HG02840 (cell line): ENCODE measurements at regions not wholly inside any gene's neighbourhood (a gene's known extent, or its start where the extent isn't known, plus 50 kb on each side); places are given as distances from the start of the nearest gene placed in this dataset.
"Not testable (repeated sequence)": the region's sequence is repeated elsewhere in the genome, so short reads cannot be mapped to it uniquely, and the experiment has no call there.

Experiments
- ATAC-seq: cut with Tn5 transposase; IDR thresholded peaks from one replicate; pipeline ENCODE4 v1.9.1; 2021; ENCODE audit warnings: mild to moderate bottlenecking, moderate library complexity, moderate number of reproducible peaks; ENCODE audit not compliant: unreplicated experiment, low FRiP score

- no peak for ATAC-seq
Measured at GRCh38 chr22:48825802-48826520, 1001.7 kb downstream of the BRD1 start.

- no peak for ATAC-seq
Measured at GRCh38 chr22:48824712-48825651, 1002.7 kb downstream of the BRD1 start.

GRCh38 chr22:48823941-48824340 lies 1003.7 kb downstream of the BRD1 start:
- no peak for ATAC-seq

GRCh38 chr22:48822278-48823233 lies 1005.1 kb downstream of the BRD1 start:
- ATAC-seq = no peak

GRCh38 chr22:48821727-48822126 lies 1005.9 kb downstream of the BRD1 start:
- no peak for ATAC-seq

- ATAC-seq = no peak
Measured at GRCh38 chr22:48821346-48821690, 1006.4 kb downstream of the BRD1 start.

- ATAC-seq = no peak
Measured at GRCh38 chr22:48820481-48821345, 1007.0 kb downstream of the BRD1 start.

- no peak for ATAC-seq
Measured at GRCh38 chr22:48819961-48820360, 1007.7 kb downstream of the BRD1 start.

- no peak for ATAC-seq
Measured at GRCh38 chr22:48819232-48819631, 1008.4 kb downstream of the BRD1 start.

GRCh38 chr22:48817491-48817890 lies 1010.2 kb downstream of the BRD1 start:
- ATAC-seq = not testable (repeated sequence)

GRCh38 chr22:48811885-48812284 lies 1015.8 kb downstream of the BRD1 start:
- no peak for ATAC-seq

GRCh38 chr22:48808038-48808960 lies 1019.4 kb downstream of the BRD1 start:
- no peak for ATAC-seq

- ATAC-seq = no peak
Measured at GRCh38 chr22:48807155-48807554, 1020.5 kb downstream of the BRD1 start.

GRCh38 chr22:48806227-48806781 lies 1021.4 kb downstream of the BRD1 start:
- ATAC-seq = no peak

GRCh38 chr22:48805516-48805915 lies 1022.2 kb downstream of the BRD1 start:
- no peak for ATAC-seq

- ATAC-seq = no peak
Measured at GRCh38 chr22:48804811-48805301, 1022.8 kb downstream of the BRD1 start.

- no peak for ATAC-seq
Measured at GRCh38 chr22:48803948-48804810, 1023.5 kb downstream of the BRD1 start.
